Anterior cingulate cortex (tissue), 58 donors: ENCODE measurements at regions not wholly inside any gene's neighbourhood (a gene's known extent, or its start where the extent isn't known, plus 50 kb on each side); places are given as distances from the start of the nearest gene placed in this dataset.

ENCODE experiments used
- DNase-seq, 58 donors: peaks; one replicate each; lab custom pipeline; 2025; lab: John Stamatoyannopoulos, UW

DNA sequence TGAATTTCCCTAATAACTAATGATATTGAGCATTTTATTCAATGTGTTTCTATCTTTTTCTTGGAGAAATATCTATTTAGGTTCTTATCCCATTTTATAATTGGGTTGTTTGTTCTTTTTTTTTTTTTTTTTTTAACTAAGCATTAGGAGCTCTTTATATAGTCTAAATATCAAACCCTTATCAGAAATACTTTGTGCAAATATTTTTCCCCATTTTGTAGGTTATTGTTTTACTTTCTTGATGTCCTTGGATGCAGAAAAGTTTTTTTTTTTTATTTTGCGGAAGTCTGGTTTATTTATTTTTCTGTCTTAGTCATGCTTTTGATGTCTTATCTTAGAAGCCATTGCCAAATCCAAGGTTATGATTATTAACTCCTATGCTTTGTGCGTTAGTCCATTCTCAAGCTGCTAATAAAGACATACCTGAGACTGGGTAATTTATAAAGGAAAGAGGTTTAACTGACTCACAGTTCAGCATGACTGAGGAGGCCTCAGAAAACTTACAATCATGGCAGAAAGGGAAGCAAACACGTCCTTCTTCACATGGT lies 434.3 kb upstream of the TBX3 start:
- DNase-seq: no peak

- DNase-seq: no peak
Measured at GRCh38 chr12:115114140-115114539, 430.2 kb upstream of the TBX3 start.

DNA sequence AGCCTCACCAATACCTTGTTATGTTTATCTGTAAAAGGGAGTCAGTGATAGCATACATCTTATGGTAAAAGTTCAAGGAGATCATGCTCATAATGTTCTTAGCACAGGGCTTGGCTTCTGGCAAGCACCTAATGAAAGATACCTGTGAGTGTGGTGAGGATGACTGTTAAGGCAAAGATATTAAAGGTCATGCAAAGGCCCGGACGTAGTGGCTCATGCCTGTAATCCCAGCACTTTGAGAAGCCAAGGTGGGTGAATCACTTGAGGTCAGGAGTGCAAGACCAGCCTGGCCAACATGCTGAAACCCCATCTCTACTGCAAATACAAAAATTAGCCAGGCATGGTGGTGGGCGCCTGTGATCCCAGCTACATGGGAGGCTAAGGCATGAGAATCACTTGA lies 425.9 kb upstream of the TBX3 start:
- DNase-seq: no peak

GRCh38 chr12:115108129-115109100 lies 424.4 kb upstream of the TBX3 start:
- DNase-seq: no peak

GRCh38 chr12:115103884-115104883 lies 420.2 kb upstream of the TBX3 start:
- DNase-seq: peak in 3 of 58 donors; percentile 1 to 12 (median 1)

- DNase-seq: no peak
Measured at GRCh38 chr12:115102450-115102849, 418.5 kb upstream of the TBX3 start.

GRCh38 chr12:115101520-115101919 lies 417.5 kb upstream of the TBX3 start:
- DNase-seq: no peak

GRCh38 chr12:115097416-115097815 lies 413.4 kb upstream of the TBX3 start:
- no peak for DNase-seq

DNA sequence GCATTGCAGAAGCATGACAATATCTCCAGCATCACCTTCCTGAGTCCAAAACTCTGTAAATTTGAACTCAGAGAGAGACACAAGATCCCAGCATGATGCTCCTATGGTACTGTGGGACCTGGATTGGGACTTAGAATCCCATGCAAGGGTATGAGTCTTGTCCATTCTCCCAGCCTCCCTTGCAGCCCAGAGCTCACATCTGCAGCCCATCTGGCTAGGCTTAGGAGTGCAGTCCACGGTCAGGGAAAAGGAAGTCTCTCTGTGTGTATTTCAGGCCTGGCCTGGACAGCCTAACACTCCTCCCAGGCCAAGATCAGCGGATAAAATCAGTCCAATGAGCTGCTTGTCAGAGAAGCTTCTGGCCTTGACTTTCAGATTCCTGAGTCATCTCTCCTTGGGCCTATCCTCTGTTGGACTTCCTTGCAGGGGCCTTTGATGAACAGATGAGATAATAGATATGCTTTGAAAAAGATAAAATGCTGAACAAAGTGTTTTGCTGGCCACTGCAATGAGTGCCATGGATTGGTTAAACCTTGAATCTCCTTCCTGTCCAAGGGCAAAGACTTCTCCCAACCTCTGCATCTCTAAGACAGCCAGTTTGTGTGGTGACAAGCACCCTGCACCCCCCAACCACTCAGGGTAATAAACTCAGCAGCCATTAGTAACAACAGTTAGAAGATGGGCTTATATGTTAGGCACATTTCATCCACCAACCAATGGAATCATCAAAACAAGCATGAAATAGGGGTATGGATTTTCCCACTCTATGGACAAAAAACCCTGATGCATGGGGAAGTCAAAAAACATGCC lies 412.8 kb upstream of the TBX3 start:
- DNase-seq: no peak

DNA sequence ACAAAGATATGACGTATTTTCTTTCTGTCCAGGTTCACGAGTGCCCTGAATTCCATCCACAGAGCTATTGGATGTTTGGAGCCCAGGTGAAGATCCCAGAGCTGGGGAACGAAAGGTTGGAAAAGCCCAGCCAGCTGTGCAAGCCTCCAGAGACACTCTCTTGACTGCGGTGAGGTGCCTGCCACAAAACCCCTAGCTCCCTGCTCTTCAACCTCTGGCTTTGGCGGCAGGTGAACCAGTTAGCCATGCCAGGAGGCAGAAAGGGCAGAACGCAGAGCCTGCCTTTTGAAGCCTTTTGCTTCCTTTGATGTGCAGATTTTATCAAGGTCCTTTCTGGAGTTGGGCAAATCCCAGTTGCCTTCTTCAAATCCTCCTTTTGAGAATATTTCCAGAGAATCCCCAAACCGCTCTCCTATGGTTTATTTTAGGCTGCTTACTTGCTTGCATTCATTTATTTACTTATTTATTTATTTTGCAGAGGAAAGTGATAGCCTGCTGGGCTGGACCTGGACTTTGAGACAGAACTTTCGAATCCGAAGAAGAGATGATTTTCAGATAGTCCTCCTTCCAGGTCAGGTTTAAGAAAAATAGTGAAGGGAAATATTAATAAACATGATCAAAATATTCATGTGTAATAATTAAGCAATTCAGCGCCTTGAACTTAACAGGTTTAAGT lies 411.2 kb upstream of the TBX3 start:
- DNase-seq: no peak

GRCh38 chr12:115094163-115094816 lies 410.3 kb upstream of the TBX3 start:
- no peak for DNase-seq

DNA sequence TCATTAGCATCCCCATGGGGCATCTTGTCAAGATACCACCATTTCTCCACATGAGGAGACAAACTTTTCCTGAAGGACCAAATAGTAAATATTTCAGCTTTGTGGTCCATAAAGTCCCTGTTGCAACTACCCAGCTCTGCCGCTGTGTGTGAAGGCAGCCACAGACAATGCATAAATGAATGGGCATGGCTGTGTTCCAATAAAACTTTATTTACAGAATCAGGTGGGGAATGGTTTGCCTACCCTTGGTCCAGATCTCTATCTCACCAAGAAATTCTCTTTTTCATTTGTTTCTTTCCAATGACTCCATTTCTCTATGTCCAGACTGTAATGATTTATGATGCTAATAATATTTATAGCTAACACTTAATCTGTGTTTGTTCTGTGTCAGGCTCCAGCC lies 409.3 kb upstream of the TBX3 start:
- no peak for DNase-seq

- no peak for DNase-seq
Measured at GRCh38 chr12:115090783-115091182, 406.8 kb upstream of the TBX3 start.

GRCh38 chr12:115088995-115089841 lies 405.2 kb upstream of the TBX3 start:
- no peak for DNase-seq

- no peak for DNase-seq
Measured at GRCh38 chr12:115088328-115088994, 404.5 kb upstream of the TBX3 start.

GRCh38 chr12:115085594-115085993 lies 401.6 kb upstream of the TBX3 start:
- no peak for DNase-seq

- no peak for DNase-seq
Measured at GRCh38 chr12:115079760-115080159, 395.8 kb upstream of the TBX3 start.
